HG02852 (cell line): ENCODE measurements at regions not wholly inside any gene's neighbourhood (a gene's known extent, or its start where the extent isn't known, plus 50 kb on each side); places are given as distances from the start of the nearest gene placed in this dataset.

ENCODE experiments used
- ATAC-seq: cut with Tn5 transposase; IDR thresholded peaks from one replicate; pipeline ENCODE4 v1.9.1; 2021; ENCODE audit warnings: mild to moderate bottlenecking, moderate library complexity; ENCODE audit not compliant: unreplicated experiment

DNA sequence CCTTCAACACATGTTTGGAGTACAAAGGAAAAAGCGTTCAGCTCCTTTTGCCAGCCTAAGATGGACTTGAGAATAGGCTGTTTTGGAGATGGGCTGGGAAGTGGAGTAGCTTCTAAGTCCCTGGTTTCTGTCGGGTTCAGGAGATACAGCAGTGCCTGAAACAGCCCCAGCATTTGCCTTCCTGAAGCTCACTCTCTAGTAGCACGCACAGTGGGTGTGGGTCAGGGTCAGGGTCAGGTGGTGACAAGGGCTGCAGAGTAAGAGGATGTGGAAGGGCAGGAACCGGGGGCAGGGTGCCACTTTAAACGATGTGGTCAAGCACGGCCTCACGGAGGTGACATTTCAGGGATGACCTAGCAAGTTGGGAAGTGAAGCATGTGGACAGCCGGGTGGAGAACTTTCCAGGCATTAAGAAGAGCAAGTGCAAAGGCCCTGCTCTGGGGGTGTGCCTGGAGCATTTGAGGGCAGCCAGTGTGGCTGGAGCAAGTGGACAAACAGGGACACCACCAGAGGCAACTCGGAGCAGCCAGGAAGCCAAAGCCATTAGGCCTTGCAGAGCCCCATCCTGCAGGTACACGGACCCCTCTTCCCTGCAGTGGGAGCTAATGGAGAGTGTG is 382.2 kb upstream of the ZMIZ1 start:
- ATAC-seq = no peak

DNA sequence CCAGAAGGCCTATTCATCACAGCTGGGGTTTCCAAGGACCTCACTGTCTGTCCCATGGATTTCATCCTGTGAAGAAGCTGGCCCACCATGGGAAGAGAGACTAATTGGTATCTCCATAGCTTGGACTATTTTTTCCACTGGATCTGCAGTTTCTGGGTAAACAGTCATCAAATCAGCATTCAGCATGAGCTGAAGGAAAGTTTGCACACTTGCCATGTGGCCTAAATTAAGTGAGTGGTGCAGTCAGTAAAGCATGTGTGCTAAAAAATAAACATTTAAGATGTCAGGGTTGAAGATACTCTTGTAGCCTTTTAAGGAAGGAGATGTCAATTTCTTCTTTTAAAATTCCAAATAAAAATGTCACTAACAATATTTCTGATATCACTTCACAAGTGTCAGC is 381.1 kb upstream of the ZMIZ1 start:
- no peak for ATAC-seq

DNA sequence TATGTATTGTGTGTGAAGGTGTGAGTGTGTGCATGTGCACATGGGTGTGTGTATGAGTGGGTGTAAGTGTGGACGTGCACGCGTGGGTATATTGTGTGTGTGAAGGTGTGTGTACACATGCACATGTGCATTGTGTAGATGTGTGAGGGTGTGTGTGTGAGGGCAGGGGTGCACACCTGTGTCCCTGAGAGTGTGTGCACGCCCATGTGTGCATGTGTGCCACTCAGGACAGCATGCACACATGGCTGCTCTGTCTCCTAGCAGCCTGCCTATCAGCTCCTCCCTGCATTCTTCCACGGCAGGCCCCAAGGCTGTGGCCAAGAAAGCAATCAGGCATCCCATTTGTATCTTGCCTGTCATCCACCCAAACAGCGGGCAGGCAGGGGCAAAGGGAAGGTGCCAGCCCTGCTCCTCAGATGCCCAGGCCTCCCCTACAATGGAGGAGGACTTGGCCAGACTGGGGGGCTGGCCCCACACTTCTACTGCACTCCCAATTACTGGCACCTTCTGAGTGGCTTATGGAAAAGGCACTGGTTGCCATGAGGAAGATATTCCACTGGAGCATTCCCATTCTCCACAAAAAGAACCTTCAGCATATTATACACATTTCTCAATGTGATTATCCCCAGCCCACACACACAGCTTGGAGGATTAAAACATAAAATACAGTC is 380.4 kb upstream of the ZMIZ1 start:
- ATAC-seq = no peak

DNA sequence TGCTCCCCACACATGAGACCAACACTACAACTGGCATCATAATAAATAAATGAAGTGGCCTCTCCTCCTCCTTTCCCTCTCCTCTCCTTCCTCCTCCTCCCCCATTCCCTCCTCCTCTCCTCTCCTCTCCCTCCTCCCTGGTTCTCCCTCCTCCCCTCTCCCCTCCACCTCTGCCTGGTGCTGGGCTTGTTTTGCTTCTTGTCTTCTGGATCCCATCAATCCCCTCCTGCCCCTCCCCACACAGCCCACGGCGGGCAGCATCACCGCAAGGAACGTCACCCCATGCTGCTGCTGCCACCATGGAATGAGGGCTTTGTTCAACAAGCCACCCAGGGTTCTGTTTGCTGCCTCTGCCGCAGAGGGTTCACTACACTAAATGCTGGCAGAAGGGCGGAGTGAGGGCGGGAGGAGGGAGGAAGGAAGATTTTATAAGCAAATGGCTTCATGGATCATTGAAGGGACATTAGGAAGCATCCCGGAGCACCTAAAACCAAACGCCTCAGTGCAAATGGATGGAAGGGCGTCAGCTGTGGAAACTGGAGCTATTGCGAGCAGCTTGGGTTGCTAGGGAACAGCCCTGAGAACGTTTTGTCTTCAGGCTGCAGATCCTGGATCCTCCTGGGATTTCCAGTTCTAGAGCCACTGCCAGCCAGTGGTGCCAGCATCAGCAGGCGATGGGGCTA is 379.7 kb upstream of the ZMIZ1 start:
- ATAC-seq = no peak

DNA sequence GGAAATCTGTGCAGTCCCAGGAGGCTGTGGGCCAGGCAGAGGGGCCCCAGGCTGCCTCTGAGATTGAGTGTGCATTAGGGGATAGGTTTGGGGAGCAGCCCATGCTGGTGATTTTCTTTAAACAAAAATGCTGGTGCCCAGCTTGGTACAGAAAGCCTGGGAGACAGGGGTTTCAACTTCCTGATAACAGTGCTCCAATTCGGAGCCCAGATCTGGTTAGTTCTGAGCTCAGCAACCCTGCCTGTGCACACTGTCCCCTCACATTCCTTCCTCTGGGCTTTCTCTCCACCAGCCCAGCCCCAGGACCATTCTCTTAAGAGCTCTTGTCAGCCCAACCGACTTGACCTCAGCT is 379.2 kb upstream of the ZMIZ1 start:
- no peak for ATAC-seq

DNA sequence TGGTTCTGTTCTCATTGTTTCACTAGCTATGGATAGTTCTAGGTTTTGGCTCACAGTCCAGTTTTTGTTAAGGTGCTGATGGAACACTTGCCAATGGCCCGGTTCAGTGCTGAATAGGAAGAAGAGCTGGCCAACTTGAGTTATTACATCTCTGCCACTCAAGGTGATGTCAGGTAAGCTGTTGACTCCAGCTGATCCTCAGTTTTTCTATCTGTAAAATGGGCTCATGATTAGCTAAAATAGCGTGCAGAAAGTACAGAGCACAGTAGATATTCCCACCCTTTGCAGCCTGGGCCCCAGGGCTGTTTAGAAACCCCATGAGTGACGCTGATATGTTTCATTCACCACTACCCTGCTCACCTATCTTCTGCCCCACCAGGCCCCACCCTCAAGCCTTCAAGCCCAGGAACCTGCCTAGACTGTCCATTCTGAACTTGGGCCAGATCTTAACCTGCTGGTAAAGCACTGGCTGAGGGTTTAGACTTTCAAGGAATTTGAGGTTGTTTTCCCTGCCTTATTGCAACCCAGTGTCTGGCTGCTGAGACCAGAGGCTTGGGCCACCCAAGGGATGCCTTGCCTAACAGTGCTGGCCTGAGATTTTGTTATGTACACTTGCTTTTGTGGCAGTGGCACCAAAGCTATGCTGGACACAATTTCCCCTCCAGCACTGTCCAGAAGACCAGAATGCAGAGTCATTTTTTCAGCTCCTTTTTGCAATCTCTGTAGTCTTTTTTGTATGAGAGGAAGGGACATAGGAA is 378.2 kb upstream of the ZMIZ1 start:
- ATAC-seq = no peak

DNA sequence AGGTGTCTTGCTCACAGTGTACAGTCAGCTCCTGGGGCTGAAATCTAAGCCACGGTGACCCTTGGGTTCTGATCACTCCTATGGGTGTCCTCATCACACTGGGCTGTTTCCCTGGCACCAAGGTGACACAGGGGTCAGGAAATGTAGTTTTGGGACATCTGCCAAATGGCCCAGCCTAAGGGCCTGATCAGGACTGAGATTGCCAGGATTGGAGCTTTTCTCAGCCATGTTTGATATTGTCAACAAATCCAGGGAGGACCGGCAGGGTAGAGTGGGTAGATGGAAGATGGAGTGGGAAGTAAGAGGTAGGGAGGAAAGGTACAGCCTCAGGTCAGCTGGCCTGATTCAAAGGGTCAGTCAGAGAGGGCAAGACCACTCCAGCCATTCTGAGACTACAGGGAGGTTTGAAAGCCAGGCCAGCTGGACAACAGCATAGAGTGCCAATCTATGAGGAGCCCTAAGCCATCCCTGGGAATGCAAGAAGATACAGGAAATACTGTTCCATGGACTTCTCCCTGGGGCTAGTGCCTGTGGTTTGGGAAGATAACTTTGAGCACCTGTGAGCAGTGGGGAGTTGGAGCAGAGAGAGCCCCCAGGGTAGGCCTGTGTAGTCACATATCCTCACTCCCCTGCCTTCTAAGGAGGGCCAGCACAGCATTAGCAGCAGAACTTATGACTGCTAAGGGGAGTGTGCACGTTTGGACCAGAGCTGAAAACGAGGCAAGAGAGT is 377.3 kb upstream of the ZMIZ1 start:
- ATAC-seq = no peak

DNA sequence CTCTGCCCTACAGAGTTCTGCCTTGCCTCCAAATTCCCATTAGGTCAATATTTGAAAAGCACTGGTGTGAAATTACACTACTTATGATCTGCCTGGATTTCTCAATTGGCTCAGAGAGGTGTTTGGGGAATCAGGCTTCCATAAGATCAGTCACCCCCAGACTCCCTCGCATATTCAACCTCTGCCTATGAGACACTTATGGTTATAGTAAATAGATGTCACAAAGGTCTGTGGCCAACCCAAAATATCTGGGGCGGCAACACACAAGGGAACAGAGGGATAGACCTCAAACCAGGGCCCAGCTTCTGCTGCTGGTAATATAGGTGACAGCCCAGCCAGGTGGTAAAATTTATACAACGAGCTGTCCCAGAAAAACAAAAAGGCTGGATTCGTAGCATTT is 376.7 kb upstream of the ZMIZ1 start:
- no peak for ATAC-seq

DNA sequence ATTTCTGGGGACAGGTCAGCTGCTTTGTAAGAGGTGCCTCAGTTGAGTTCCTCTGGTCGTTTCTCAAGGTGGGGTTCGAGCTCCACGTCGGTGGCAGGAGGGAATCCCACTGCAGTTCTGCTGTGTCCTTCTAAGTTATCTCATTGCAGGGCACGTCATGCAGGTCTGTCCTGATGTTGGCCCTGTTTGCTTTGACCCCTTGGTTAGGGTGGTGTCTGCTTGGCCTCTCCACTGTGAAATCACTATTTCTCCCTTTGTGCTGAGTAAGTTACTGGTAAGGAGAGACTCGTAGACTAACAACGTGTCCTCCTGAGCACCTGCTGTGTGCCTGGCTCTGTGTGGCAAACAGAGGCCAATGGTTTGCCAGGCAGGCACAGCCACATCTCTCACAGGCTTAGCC is 372.9 kb upstream of the ZMIZ1 start:
- ATAC-seq = no peak

DNA sequence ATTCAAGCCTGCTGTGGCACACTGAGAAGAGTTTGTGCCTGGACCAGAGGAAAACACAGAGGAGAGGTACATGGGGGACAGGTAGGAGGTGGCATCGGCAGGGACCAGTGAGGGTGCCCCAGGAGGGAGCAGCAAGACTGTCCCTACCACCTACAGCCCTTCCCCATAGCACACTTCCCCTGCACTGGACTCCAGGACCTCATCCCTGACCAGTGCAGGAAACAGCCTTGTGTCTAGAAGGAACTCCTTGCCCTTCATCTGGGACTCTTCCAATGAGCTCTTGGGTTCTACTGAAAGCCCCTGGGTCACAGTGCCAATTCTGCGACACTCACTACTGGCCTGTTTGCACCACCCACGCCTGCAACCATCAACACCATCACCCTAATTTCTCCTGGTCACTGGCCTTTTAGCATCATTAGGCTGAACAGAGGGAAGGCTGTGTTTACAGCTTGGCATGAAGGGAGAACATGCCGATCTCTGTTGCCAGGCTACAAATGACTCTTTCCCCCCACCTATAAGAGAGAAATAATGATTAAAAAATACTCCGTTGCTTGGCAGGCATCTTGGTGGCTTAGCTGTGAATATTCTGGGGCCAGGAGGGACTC is 371.9 kb upstream of the ZMIZ1 start:
- ATAC-seq = no peak

DNA sequence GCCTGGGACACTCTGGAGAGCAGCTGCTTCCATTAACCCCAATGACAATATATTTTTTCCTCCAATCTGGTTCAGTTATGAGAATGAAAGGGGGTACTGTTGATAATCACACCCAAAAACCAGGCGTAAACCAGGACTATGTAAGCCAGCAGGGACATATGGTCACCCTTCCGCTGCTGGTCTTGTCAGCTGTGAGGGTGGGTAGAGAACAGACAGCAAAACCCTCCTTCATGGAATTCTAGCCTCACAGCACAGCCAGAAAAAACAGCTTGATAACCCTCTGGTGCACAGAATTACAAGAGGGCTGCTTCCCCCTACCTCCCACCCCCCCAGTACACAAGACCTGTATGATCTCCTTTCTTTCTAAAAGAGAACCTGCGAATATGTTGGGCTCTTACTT is 368.8 kb upstream of the ZMIZ1 start:
- no peak for ATAC-seq

DNA sequence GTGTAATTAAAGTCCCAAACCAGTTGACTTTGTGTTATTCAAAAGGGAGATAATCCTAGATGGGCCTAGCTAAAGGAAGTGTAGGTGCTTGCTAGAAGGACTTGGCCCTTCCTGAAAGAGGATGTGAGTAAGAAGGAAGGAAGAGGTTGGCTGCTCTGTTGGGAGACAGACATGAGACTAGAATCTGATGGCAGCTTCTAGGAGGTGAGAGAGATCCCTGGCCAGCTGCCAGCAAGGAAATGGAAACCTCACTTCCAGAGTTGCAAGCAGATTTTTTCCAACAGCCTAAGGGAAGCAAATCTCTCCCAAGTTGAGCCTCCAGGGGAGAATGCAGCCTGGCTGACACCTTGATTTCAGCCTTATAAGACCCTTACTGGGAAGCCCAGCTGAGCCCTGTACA is 368.4 kb upstream of the ZMIZ1 start:
- ATAC-seq = no peak

DNA sequence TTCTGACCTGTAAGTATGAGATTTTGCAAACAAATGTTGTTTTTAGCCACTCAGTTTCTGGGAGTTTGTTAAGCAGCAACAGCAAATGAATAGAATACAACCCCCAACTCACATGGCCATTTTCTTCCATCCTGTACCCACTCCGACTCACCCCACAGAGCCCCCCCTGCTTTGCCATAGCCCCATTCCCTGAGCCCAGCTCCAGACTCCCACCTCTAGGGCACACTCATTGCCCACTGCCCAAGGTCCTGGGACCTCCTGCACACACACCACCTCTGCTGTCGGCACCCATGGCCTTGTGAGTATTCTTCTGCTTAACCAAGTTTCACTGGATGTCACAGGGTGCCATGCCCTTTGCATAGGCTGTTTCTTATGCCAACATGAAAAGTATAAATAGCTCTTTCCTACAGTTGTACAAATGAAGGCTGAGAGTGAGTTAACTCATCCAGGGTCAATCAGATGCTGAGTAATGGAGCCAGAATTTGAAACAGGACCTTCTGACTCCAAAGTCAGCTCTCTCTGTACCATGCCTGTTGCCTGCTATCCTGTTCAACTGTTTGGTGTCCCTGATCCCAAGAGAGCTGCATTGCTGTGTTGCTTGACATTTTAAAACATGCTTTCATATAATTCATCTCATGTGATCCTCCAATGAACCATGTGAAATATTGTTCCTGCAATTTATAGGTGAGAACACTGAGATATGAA is 367.8 kb upstream of the ZMIZ1 start:
- ATAC-seq = no peak

DNA sequence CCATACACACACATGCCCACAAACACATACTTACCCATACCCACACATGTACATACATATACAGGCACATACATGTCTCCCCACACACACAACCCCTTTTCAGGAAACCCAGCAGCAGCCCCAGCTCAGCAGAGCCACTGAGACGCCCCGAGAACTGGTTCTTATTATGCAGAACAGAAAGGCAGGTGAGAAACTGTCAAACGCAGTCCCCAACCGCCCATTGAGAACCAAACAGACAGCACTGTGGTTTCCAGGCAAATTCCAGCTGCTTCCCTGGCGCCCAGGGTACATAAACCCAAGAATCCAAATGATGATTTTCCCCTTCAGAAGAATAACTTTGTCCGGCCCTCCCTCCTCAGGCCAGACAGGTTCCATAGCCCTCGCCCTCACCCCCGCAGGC is 366.6 kb upstream of the ZMIZ1 start:
- ATAC-seq = no peak

DNA sequence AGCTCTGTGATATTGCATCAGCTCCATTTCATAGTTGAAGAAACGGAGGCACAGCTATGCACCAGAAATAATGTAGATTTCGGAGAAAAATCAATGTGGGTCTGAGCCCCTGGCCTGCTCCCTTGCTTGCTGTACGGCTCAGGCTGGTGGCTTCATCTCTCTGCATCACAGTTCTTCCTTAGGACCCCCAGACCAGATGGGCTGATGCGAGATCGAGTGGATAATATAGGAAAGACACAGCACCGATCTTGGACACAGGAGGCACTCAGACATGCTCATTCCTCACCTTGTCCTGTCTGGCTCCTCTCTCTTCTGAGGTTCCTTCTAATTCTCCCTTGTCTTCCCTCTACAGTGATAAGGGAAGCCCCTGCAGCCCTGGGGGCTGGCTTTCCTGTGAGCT is 365.9 kb upstream of the ZMIZ1 start:
- ATAC-seq = no peak

DNA sequence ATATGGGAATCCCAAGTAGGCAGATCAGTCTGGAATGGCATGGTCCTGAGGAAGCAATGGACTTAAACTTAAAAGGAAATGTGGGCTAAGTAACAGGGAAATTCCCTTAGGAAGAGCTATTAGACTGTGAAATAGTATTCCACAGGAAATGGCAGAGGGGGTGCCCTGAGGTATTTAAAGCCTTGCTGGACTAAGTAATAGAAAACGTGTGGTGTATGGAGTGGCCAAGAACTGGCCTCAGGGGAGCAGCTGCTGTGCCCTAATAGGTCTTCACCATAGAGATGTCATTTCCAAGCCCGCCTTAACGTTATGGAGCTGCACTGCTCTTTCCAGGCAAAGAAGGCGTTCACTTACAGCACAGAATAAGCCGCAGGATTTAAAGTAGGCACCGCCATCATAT is 365.2 kb upstream of the ZMIZ1 start:
- no peak for ATAC-seq

DNA sequence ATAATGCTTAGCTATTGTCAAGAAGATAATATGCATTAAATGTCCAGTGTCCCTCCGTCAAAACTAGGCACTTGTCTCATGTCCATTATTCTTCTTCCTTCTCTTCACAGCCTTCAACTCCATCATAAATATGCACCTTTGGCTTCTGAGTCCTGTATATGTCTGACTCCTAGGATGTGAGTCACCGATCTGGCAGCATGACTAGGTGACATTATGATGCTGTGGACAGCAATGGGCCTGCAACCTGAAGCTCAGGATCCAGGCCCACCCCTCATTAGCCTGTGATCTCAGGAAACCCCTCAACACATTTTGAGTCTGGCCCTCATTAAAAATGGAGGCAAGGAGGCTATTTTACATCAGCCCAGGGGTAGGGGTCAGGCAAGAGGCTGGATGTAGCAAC is 362.5 kb upstream of the ZMIZ1 start:
- ATAC-seq = no peak

DNA sequence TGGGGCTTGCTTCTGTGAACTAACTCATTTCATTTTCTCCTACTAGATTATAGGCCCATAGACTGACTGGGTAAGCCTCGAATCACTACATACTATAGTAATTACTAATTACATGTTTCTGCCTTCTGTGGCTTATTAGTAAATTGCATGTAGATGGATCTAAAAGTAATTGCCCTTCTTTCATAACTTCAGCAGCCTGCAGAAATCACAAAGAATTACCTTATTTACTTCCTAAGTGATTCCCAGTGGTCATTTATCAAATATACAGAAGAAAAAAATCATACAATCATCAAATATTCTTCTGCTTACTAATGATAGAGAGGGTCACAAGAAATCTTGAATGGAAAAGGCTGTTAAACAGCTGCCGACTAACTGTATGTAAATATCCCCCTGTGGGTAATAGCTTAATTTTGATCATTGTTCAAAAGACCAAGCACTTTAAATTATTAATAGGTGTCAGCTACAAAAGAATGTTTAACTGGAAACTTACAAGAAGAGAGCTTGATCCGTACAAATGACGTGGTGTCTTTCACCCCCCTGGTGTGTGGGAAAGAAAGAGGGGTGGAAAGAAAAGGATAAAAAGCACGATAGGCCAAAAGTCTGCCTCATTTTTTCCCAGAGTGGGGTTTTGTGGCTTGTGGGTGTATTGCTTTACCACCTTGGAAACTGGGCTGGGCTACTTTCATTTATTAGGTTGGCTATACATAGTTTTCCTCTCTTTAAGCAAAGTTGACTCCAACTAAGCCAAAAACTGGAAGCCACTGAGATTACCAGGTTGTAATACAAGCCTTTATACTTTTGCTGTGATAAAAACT is 361.8 kb upstream of the ZMIZ1 start:
- no peak for ATAC-seq

DNA sequence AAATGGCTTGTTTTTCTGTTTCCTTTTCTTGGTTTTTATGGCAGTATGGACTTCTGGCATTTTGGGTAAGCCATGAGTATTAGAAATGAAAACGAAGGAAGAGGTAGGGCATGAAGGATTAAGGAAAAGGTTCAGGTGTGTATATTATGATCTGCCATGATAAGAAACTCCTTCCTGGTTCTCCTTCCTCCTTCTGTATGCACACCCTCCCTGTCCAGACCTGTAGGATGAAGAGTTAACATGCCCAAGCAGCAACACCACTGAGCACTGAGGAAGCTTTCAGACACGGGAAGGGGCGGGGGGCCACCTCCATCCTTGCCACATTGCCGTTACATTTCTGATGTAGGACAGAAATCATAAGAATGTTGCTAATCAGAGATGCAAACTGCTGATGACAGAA is 361.0 kb upstream of the ZMIZ1 start:
- no peak for ATAC-seq
